Peyer's patch (tissue), 4 donors: ENCODE measurements at regions not wholly inside any gene's neighbourhood (a gene's known extent, or its start where the extent isn't known, plus 50 kb on each side); places are given as distances from the start of the nearest gene placed in this dataset.

Experiments
- DNase-seq, 3 donors: peaks; one replicate each; pipeline ENCODE4 v3.0.0-alpha.2; 2017 to 2019
- H3K27ac ChIP-seq, 4 donors: fragments of 200-600 bp; sonication (generic); one replicate each; pipeline ENCODE4 v1.5.1; 2016 to 2019
- H3K27me3 ChIP-seq, 2 donors: fragments of 200-600 bp; sonication (generic); one replicate each; pipeline ENCODE4 v1.5.1; 2019
- H3K36me3 ChIP-seq, 3 donors: fragments of 200-600 bp; sonication (generic); one replicate each; pipeline ENCODE4 v1.5.1; 2016 to 2019
- H3K4me1 ChIP-seq, 4 donors: fragments of 200-600 bp; sonication (generic); one replicate each; pipeline ENCODE4 v1.5.1; 2016 to 2019
- H3K4me3 ChIP-seq, 4 donors: fragments of 200-600 bp; sonication (generic); 1 replicate in 3 of 4; 2 replicates in 1 of 4; pipeline ENCODE4 v1.5.1; 2016 to 2019; ENCODE audit warnings: mild to moderate bottlenecking in 1 of 4
- H3K9me3 ChIP-seq, 4 donors: fragments of 200-600 bp; sonication (generic); one replicate each; pipeline ENCODE4 v1.5.1; 2016 to 2019; ENCODE audit warnings: mild to moderate bottlenecking in 1 of 4
- POLR2A ChIP-seq, 2 donors: fragments of 450-650 bp; IDR thresholded peaks; one replicate each; pipeline ENCODE4 v1.5.1; 2017; ENCODE audit warnings: antibody characterized with exemption in 2 of 2, mild to moderate bottlenecking in 2 of 2, moderate library complexity in 2 of 2
- TF ChIP-seq, protein P1 (sequence below), 6 experiments: fragments of 450-650 bp in 4 of 6; fragments of 200-600 bp in 2 of 6; sonication (generic) in 1 of 6; IDR thresholded peaks; one replicate each; pipeline ENCODE4 v1.5.1; 2017 to 2019; ENCODE audit warnings: antibody characterized with exemption in 6 of 6, mild to moderate bottlenecking in 3 of 6, moderate library complexity in 1 of 6

DNA sequence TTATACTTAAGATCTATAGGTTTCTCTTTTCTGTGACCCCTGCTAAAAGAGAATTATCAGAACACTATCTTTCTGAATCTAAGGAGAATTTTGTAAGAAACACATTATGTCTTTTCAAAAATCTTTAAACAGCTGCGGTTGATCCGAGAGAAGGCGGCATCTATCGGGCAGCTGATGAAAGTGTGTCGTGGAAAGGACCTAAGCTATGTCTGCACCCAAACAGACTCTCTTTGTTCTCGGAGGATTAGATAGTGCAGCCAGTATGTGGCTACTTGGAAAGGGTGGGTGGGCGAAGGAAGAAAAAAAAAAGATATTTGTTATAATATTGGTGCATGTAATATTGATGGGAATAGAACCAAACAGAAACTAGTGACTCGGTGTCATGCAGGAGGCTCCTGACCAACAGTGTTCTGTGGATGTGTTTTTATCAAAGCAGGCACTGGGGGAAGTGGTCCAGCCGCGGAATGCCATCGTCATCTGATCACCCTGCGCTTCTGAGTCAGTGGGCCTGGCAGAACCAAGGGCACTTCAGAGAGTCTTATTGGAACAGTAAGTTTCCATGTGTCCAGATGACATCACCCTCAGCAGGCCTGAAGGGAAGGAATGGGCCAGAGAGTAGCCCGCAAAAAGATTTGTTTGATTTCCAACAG, 509.7 kb upstream of the AKR1E2 start:
- H3K36me3 ChIP-seq: no peaks in the 10 kb centered on the region
- no peak for DNase-seq
- H3K27me3 ChIP-seq: no peaks in the 10 kb centered on the region
- H3K4me1 ChIP-seq: no peaks in the 10 kb centered on the region
- H3K4me3 ChIP-seq: no peak overlapping the region
- H3K9me3 ChIP-seq: no peaks in the 10 kb centered on the region
- TF ChIP-seq POLR2A (IDR thresholded peaks at IDR 0.05): no peak
- TF ChIP-seq, protein P1, sequence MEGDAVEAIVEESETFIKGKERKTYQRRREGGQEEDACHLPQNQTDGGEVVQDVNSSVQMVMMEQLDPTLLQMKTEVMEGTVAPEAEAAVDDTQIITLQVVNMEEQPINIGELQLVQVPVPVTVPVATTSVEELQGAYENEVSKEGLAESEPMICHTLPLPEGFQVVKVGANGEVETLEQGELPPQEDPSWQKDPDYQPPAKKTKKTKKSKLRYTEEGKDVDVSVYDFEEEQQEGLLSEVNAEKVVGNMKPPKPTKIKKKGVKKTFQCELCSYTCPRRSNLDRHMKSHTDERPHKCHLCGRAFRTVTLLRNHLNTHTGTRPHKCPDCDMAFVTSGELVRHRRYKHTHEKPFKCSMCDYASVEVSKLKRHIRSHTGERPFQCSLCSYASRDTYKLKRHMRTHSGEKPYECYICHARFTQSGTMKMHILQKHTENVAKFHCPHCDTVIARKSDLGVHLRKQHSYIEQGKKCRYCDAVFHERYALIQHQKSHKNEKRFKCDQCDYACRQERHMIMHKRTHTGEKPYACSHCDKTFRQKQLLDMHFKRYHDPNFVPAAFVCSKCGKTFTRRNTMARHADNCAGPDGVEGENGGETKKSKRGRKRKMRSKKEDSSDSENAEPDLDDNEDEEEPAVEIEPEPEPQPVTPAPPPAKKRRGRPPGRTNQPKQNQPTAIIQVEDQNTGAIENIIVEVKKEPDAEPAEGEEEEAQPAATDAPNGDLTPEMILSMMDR (IDR thresholded peaks at IDR 0.05): no peak
- H3K27ac ChIP-seq: no peak overlapping the region

DNA sequence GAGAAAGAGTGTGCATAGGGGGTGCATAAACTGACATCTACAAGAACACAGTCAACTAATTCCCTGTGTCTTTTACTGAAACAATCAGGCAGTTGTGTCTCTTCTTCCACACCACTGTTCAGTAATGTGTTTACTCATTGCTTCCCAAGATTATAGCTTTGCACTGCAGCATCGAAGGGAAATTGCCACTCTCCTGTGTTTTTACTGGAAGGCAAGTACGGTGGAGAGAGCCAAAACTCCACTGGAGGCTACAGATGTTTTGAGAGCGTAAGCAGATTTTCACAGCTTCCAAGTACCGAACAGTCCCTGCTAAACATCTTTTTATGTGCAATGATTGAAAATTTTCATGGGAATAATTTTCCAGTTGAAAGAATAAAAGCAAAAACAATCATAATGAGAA, 510.5 kb upstream of the AKR1E2 start:
- H3K36me3 ChIP-seq: no peaks in the 10 kb centered on the region
- H3K9me3 ChIP-seq: no peaks in the 10 kb centered on the region
- H3K27ac ChIP-seq: no peak overlapping the region
- H3K4me3 ChIP-seq: no peak overlapping the region
- TF ChIP-seq, protein P1 (IDR thresholded peaks at IDR 0.05): no peak
- TF ChIP-seq POLR2A (IDR thresholded peaks at IDR 0.05): no peak
- no peak for DNase-seq
- H3K4me1 ChIP-seq: no peaks in the 10 kb centered on the region
- H3K27me3 ChIP-seq: no peaks in the 10 kb centered on the region

DNA sequence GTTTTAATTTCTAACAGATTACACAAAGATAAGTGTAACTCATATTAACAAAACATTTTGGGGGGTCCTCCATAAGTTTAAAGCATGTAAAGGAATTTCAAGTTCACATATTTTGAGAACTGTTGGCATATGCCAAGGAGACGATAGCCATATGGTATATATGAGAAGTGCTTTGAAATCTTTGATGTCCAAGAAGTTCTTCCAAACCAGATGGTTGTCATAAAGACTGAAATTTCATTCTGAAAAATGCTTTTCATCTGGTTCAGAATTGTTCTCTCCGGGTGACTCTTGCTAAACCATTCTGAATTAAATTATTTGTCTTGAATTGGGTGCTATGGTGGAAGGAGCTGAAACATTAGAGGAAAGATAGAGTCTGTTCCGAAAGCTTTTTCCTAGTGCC, 513.0 kb upstream of the AKR1E2 start:
- Histone ChIP-seq H3K27ac (no peak overlapping the region), H3K4me3 (no peak overlapping the region), H3K4me1 (no peaks in the 10 kb centered on the region), H3K27me3 (no peaks in the 10 kb centered on the region), H3K36me3 (no peaks in the 10 kb centered on the region), H3K9me3 (no peaks in the 10 kb centered on the region)
- TF ChIP-seq POLR2A (IDR thresholded peaks at IDR 0.05): no peak
- TF ChIP-seq, protein P1 (IDR thresholded peaks at IDR 0.05): no peak
- DNase-seq: no peak

DNA sequence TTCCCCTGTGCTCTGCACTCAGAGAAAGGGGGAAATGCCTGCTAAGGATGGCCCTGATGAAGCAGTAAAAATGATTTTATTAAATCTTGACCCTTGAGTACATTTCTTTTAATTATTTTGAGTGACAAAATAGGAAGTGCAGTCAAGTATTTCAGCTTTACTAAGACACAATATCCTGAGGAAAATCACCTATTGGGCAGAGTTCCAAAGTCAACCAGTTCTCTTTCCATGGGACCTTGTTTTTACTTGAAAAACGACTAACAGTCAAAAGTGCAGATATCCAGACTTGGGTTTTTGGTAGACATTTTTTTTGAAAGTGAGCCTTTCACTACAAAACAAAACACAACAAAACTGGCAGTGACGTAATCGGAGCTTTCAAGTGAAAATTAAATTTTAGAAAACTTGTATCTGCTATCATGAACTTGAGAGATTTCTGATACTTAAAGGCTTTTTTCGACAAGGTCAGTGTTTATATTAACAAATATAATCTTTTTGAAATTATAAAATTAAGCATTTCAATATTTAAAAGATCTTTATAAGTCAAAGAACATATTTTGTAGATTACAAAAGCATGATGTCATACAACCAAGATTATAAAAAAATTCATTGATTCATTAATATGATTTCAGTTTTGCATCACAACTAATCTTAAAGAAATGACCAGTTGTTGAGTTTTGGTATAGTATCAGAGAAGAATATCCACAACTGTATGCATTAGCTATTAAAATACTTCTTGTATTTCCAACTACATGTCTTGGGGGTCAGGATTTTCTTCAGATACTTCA, 513.8 kb upstream of the AKR1E2 start:
- no peaks in the 10 kb centered on the region for H3K27me3 ChIP-seq
- no peak for DNase-seq
- TF ChIP-seq POLR2A (IDR thresholded peaks at IDR 0.05): no peak
- TF ChIP-seq, protein P1 (IDR thresholded peaks at IDR 0.05): no peak
- H3K4me3 ChIP-seq: no peak overlapping the region
- no peaks in the 10 kb centered on the region for H3K9me3 ChIP-seq
- no peaks in the 10 kb centered on the region for H3K4me1 ChIP-seq
- H3K36me3 ChIP-seq: no peaks in the 10 kb centered on the region
- H3K27ac ChIP-seq: no peak overlapping the region

DNA sequence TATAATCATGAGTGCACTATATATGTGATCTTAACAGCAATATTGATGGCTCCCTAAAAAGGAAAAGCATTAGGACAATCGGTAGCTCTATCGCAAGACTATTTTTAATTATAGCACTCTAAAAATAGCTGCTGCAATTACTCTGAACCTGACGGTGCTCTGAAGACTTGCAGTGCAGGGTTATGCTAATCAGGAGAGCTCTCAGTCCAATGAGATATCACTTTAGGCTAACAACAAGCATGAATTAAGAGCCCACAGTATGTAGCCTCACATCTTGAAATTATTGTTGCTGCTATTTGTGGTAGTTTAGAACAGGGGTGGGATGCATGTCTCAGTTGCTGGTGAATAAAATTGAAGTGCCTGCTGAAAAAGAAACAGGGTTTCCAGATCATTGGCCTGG, 515.8 kb upstream of the AKR1E2 start:
- no peaks in the 10 kb centered on the region for H3K36me3 ChIP-seq
- no peaks in the 10 kb centered on the region for H3K9me3 ChIP-seq
- H3K27me3 ChIP-seq: no peaks in the 10 kb centered on the region
- no peak for DNase-seq
- H3K4me1 ChIP-seq: no peaks in the 10 kb centered on the region
- no peak overlapping the region for H3K27ac ChIP-seq
- TF ChIP-seq POLR2A (IDR thresholded peaks at IDR 0.05): no peak
- TF ChIP-seq, protein P1 (IDR thresholded peaks at IDR 0.05): no peak
- no peak overlapping the region for H3K4me3 ChIP-seq
